Parathyroid adenoma (tissue), 2 donors: ENCODE measurements at regions not wholly inside any gene's neighbourhood (a gene's known extent, or its start where the extent isn't known, plus 50 kb on each side); places are given as distances from the start of the nearest gene placed in this dataset.

Experiments used
- H2AFZ ChIP-seq: fragments of 300-600 bp; sonication (generic); one replicate; pipeline ENCODE4 v1.7.0; 2017; ENCODE audit warnings: antibody characterized with exemption, mild to moderate bottlenecking
- H3K27ac ChIP-seq: fragments of 300-600 bp; sonication (generic); one replicate; pipeline ENCODE4 v1.7.0; 2017
- H3K27me3 ChIP-seq: fragments of 300-600 bp; sonication (generic); one replicate; pipeline ENCODE4 v1.7.0; 2017; ENCODE audit warnings: low read length; ENCODE audit not compliant: control insufficient read depth, insufficient read depth
- H3K36me3 ChIP-seq: fragments of 300-600 bp; sonication (generic); one replicate; pipeline ENCODE4 v1.7.0; 2017; ENCODE audit warnings: low read length; ENCODE audit not compliant: control insufficient read depth, insufficient read depth
- H3K4me1 ChIP-seq: fragments of 300-600 bp; sonication (generic); one replicate; pipeline ENCODE4 v1.7.0; 2017; ENCODE audit warnings: control low read depth
- H3K4me2 ChIP-seq: fragments of 300-600 bp; sonication (generic); one replicate; pipeline ENCODE4 v1.7.0; 2017; ENCODE audit warnings: low read length
- H3K4me3 ChIP-seq: fragments of 300-600 bp; sonication (generic); one replicate; pipeline ENCODE4 v1.7.0; 2017; ENCODE audit warnings: low read depth, low read length
- H3K79me2 ChIP-seq: fragments of 300-600 bp; sonication (generic); one replicate; pipeline ENCODE4 v1.7.0; 2017; ENCODE audit warnings: control low read depth
- H3K9ac ChIP-seq: fragments of 300-600 bp; sonication (generic); one replicate; pipeline ENCODE4 v1.7.0; 2017; ENCODE audit warnings: mild to moderate bottlenecking
- H3K9me3 ChIP-seq: fragments of 300-600 bp; sonication (generic); one replicate; pipeline ENCODE4 v1.7.0; 2017; ENCODE audit warnings: low read length; ENCODE audit not compliant: control insufficient read depth
- CTCF ChIP-seq: fragments of 300-600 bp; sonication (generic); IDR thresholded peaks from one replicate; pipeline ENCODE4 v1.7.0; 2017; ENCODE audit warnings: antibody characterized with exemption, mild to moderate bottlenecking
- donor health status: primary hyperparathyroidism.

DNA sequence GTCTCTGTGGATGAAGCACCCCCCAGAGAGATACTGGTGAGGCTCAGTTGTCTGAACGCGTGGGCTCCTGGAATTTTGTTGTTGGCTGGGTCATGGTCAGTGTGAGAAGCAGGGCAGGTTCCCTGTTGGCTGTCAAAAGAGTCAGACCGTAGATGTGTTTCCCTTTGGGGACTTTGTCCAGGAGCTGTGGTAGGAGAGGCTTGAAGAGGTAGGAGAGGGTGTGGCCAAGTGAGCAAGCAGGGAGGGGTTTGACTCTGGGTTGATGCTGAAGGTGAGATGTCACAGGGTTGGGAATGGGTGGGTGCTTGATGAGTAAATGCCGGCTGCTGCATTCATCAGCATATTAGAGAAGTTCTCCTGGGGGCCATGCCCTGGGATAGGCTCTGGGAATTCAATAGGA lies 803.2 kb downstream of the TBC1D22A start:
- H3K9me3 ChIP-seq = no peaks in the 10 kb centered on the region
- H3K9ac ChIP-seq = no peak overlapping the region
- H3K4me2 ChIP-seq = no peak overlapping the region
- no peaks in the 10 kb centered on the region for H3K4me1 ChIP-seq
- no peaks in the 10 kb centered on the region for H3K36me3 ChIP-seq
- H3K27me3 ChIP-seq = no peaks in the 10 kb centered on the region
- H3K27ac ChIP-seq = no peak overlapping the region
- no peak overlapping the region for H3K4me3 ChIP-seq
- TF ChIP-seq CTCF = no peak
- no peak overlapping the region for H2AFZ ChIP-seq
- no peaks in the 10 kb centered on the region for H3K79me2 ChIP-seq

- TF ChIP-seq CTCF = no peak
These were observed 802.4 kb downstream of the TBC1D22A start for GRCh38 chr22:47564651-47565434.

GRCh38 chr22:47564158-47564450 lies 801.7 kb downstream of the TBC1D22A start:
- no peak for TF ChIP-seq CTCF
- no peaks in the 10 kb centered on the region for H3K4me1 ChIP-seq
- H3K36me3 ChIP-seq = no peaks in the 10 kb centered on the region
- H3K79me2 ChIP-seq = no peaks in the 10 kb centered on the region
- H3K27ac ChIP-seq = no peak overlapping the region
- H3K4me3 ChIP-seq = no peak overlapping the region
- no peak overlapping the region for H2AFZ ChIP-seq
- no peaks in the 10 kb centered on the region for H3K9me3 ChIP-seq
- no peaks in the 10 kb centered on the region for H3K27me3 ChIP-seq
- H3K9ac ChIP-seq = no peak overlapping the region
- H3K4me2 ChIP-seq = no peak overlapping the region

More at GRCh38 chr22:47564651-47565434, 802.4 kb downstream of the TBC1D22A start:
- no peak overlapping the region for H3K27ac ChIP-seq
- H3K9me3 ChIP-seq = no peaks in the 10 kb centered on the region
- no peak overlapping the region for H2AFZ ChIP-seq
- no peak overlapping the region for H3K9ac ChIP-seq
- H3K27me3 ChIP-seq = no peaks in the 10 kb centered on the region
- no peaks in the 10 kb centered on the region for H3K79me2 ChIP-seq
- no peak overlapping the region for H3K4me3 ChIP-seq
- no peaks in the 10 kb centered on the region for H3K36me3 ChIP-seq
- H3K4me1 ChIP-seq = no peaks in the 10 kb centered on the region
- H3K4me2 ChIP-seq = no peak overlapping the region

DNA sequence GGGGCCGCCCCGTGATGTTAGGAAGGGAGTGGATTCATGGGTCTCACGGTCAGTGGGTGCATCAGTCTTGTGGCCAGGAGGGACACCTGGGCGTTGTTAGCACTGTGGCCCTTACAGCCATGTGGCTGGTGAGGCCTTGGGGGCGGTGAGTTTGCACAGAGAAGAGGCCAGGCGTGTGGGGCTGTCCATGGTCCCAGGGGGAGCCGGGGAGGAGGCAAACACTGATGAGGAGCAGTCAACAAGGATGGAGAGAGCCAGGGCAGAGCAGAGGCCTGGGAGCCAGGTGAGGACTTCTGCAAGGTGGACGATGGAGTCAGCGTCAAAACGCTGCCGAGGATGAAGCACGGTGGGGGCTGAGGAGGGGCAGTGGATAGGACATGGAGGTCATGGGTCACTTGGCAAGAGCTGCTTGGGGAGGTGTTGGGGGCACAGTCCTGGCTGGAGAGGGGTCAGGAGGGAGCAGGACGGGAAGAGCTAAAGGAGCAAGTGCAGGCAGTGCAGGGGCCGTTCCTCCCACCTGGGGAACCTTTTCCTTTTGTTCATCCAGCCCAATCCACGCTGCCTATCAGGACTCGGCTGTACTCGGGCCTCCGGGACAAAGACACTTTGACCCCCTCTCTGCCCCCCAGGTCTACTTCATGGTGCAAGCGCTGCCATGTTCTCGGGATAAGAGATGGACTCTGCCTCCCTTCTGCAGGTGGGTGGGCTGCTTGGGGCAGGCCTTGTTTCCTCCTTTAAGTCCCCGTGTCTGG lies 801.1 kb downstream of the TBC1D22A start:
- Histone ChIP-seq H2AFZ (no peak overlapping the region), H3K9me3 (no peaks in the 10 kb centered on the region), H3K4me3 (no peak overlapping the region), H3K27me3 (no peaks in the 10 kb centered on the region), H3K4me1 (no peaks in the 10 kb centered on the region), H3K9ac (no peak overlapping the region), H3K4me2 (no peak overlapping the region), H3K79me2 (no peaks in the 10 kb centered on the region), H3K36me3 (no peaks in the 10 kb centered on the region), H3K27ac (no peak overlapping the region)
- TF ChIP-seq CTCF = no peak
